ENCODE measurements at regions not wholly inside any gene's neighbourhood (a gene's known extent, or its start where the extent isn't known, plus 50 kb on each side); places are given as distances from the start of the nearest gene placed in this dataset.
"Not testable (repeated sequence)": the region's sequence is repeated elsewhere in the genome, so short reads cannot be mapped to it uniquely, and the experiment has no call there.

- not testable (repeated sequence) for TF ChIP-seq CTCF (IDR thresholded peaks at IDR 0.05 in 8 of 11, conservative IDR thresholded peaks at IDR 0.05 in 3 of 11); POLR2A (IDR thresholded peaks at IDR 0.05); POLR2AphosphoS5 (IDR thresholded peaks at IDR 0.05)
Measured at GRCh38 chr21:10377758-10378157, 143.6 kb upstream of the TPTE start.
